ENCODE measurements at regions not wholly inside any gene's neighbourhood (a gene's known extent, or its start where the extent isn't known, plus 50 kb on each side); places are given as distances from the start of the nearest gene placed in this dataset.
A peak's percentile ranks its signal among the peaks of the same experiment; 100 is the strongest.
"Not testable (repeated sequence)": the region's sequence is repeated elsewhere in the genome, so short reads cannot be mapped to it uniquely, and the experiment has no call there.

GRCh38 chr14:105927096-105928060, 401.0 kb downstream of the TMEM121 start:
- H3K4me3 ChIP-seq (ENCODE audit: control extremely low read depth in 1 of 5, extremely low read depth in 1 of 5, insufficient read depth in 1 of 5, low read depth in 2 of 5, low read length in 4 of 5), result no peak overlapping the region
- no peak overlapping the region for H3K27ac ChIP-seq (ENCODE audit: low read length in 2 of 2)
- CTCF ChIA-PET, result no interaction called here
- POLR2A ChIA-PET, result interaction anchor here (1.2 to 1.5 kb wide), 2 partner anchors 9 to 66 kb away, joined by 4 to 6 read pairs; no protein-coding TSS in a partner anchor
- WGBS (ENCODE audit: insufficient coverage), result 27% methylated on average over 6 of the region's 25 CpGs
- H3K9me3 Mint-ChIP-seq (ENCODE audit: insufficient read depth), result no peaks in the 10 kb centered on the region
- H3K79me2 ChIP-seq (ENCODE audit: control insufficient read depth, insufficient read depth, low read length), result no peaks in the 10 kb centered on the region
- H3K4me1 Mint-ChIP-seq, result peaks cover 22% of the 10 kb centered on the region
- H3K27ac Mint-ChIP-seq, result peak overlapping the region; percentile 84
- H3K9ac ChIP-seq (ENCODE audit: low read length), result no peak overlapping the region
- peaks cover 0 to 62% (median 4%) of the 10 kb centered on the region in 3 donors for H3K9me3 ChIP-seq (ENCODE audit: control extremely low read depth in 1 of 3, control insufficient read depth in 2 of 3, insufficient read depth in 1 of 3, low read length in 2 of 3)
- DNase-seq (peak; percentile 45), ATAC-seq (ENCODE audit: low read depth) (peak; percentile 11)
- peaks cover 0 to 22% of the 10 kb centered on the region in 2 donors for H3K4me1 ChIP-seq (ENCODE audit: control insufficient read depth in 2 of 2, insufficient read depth in 2 of 2, low read length in 2 of 2)
- no peak overlapping the region for H2AFZ ChIP-seq (ENCODE audit: insufficient read depth, low read depth, low read length, poor library complexity, severe bottlenecking)
- no peak overlapping the region for H3K4me3 Mint-ChIP-seq
- intact Hi-C loops (cut with micrococcal nuclease), result no loop called here
- no peak for TF ChIP-seq EZH2 (IDR thresholded peaks at IDR 0.05; ENCODE audit: borderline replicate concordance, insufficient read depth, low read depth, low read length, poor library complexity, severe bottlenecking)
- TF ChIP-seq, protein P1, sequence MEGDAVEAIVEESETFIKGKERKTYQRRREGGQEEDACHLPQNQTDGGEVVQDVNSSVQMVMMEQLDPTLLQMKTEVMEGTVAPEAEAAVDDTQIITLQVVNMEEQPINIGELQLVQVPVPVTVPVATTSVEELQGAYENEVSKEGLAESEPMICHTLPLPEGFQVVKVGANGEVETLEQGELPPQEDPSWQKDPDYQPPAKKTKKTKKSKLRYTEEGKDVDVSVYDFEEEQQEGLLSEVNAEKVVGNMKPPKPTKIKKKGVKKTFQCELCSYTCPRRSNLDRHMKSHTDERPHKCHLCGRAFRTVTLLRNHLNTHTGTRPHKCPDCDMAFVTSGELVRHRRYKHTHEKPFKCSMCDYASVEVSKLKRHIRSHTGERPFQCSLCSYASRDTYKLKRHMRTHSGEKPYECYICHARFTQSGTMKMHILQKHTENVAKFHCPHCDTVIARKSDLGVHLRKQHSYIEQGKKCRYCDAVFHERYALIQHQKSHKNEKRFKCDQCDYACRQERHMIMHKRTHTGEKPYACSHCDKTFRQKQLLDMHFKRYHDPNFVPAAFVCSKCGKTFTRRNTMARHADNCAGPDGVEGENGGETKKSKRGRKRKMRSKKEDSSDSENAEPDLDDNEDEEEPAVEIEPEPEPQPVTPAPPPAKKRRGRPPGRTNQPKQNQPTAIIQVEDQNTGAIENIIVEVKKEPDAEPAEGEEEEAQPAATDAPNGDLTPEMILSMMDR (IDR thresholded peaks at IDR 0.05), result no peak
- no peaks in the 10 kb centered on the region for H3K27me3 ChIP-seq (replicated peaks in 1 of 4; ENCODE audit: control extremely low read depth in 1 of 4, control insufficient read depth in 3 of 4, insufficient read depth in 4 of 4, low read length in 3 of 4)
- peaks cover 0 to 4% of the 10 kb centered on the region in 2 experiments for H3K36me3 ChIP-seq (replicated peaks in 1 of 2; ENCODE audit: control extremely low read depth in 1 of 2, control insufficient read depth in 1 of 2, extremely low read depth in 1 of 2, insufficient read depth in 2 of 2, low read length in 1 of 2)
- no peak overlapping the region for H3K4me2 ChIP-seq (replicated peaks; ENCODE audit: low read depth, low read length, poor library complexity, severe bottlenecking)
- no peaks in the 10 kb centered on the region for H4K20me1 ChIP-seq (ENCODE audit: control insufficient read depth, insufficient read depth, low read length, poor library complexity, severe bottlenecking)
- H3K27me3 Mint-ChIP-seq, result no peaks in the 10 kb centered on the region

- H3K27me3 Mint-ChIP-seq; H3K27me3 ChIP-seq (replicated peaks in 1 of 4; ENCODE audit: control extremely low read depth in 1 of 4, control insufficient read depth in 3 of 4, insufficient read depth in 4 of 4, low read length in 3 of 4); H3K4me2 ChIP-seq (replicated peaks; ENCODE audit: low read depth, low read length, poor library complexity, severe bottlenecking); H3K36me3 ChIP-seq (replicated peaks in 1 of 2; ENCODE audit: control extremely low read depth in 1 of 2, control insufficient read depth in 1 of 2, extremely low read depth in 1 of 2, insufficient read depth in 2 of 2, low read length in 1 of 2); CTCF ChIA-PET; H2AFZ ChIP-seq (ENCODE audit: insufficient read depth, low read depth, low read length, poor library complexity, severe bottlenecking); intact Hi-C loops (cut with micrococcal nuclease); H3K4me3 ChIP-seq (ENCODE audit: control extremely low read depth in 1 of 5, extremely low read depth in 1 of 5, insufficient read depth in 1 of 5, low read depth in 2 of 5, low read length in 4 of 5); H3K9ac ChIP-seq (ENCODE audit: low read length); H4K20me1 ChIP-seq (ENCODE audit: control insufficient read depth, insufficient read depth, low read length, poor library complexity, severe bottlenecking); H3K9me3 Mint-ChIP-seq (ENCODE audit: insufficient read depth); H3K4me3 Mint-ChIP-seq; H3K79me2 ChIP-seq (ENCODE audit: control insufficient read depth, insufficient read depth, low read length): not testable (repeated sequence)
- Mint-ChIP-seq H3K4me1 (peaks cover 22% of the 10 kb centered on the region), H3K27ac (peak overlapping the region; percentile 84)
- DNase-seq (peak; percentile 55), ATAC-seq (ENCODE audit: low read depth) (peak; percentile 25)
- H3K9me3 ChIP-seq (ENCODE audit: control extremely low read depth in 1 of 3, control insufficient read depth in 2 of 3, insufficient read depth in 1 of 3, low read length in 2 of 3), result peaks cover 0 to 69% (median 4%) of the 10 kb centered on the region in 3 donors
- POLR2A ChIA-PET, result interaction anchor here (1.2 to 1.6 kb wide), 3 partner anchors 10 to 67 kb away, joined by 4 to 6 read pairs (median 4); no protein-coding TSS in a partner anchor
- H3K4me1 ChIP-seq (ENCODE audit: control insufficient read depth in 2 of 2, insufficient read depth in 2 of 2, low read length in 2 of 2), result peaks cover 0 to 29% of the 10 kb centered on the region in 2 donors
- WGBS (ENCODE audit: insufficient coverage), result 33% methylated on average over 1 of the region's 23 CpGs
- H3K27ac ChIP-seq (ENCODE audit: low read length in 2 of 2), result peak overlapping the region in 1 of 2 donors; percentile 12
Observed at GRCh38 chr14:105928171-105929111, 402.1 kb downstream of the TMEM121 start.
